ENCODE measurements at regions not wholly inside any gene's neighbourhood (a gene's known extent, or its start where the extent isn't known, plus 50 kb on each side); places are given as distances from the start of the nearest gene placed in this dataset.

DNA sequence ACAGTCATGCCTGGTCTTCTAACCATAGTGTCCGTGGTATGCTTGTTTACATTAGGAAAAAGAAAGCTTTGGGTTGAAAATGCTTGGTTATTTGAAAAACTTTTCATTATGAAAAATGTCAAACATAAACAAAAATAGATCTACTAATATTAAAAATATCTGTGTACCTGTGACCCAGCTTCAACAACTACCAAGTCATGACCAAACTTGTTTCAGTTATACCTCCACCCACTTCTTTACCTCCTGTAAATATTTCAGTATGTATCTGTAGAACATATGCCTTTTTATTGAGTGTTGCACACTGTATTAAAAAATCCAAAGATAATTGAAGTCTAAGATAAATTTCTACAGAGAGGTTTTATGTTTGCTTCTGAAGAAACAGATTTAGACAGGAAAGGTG, 153.7 kb upstream of the GYPA start:
- TF ChIP-seq EZH2 (IDR thresholded peaks at IDR 0.05) (no peak), POLR2AphosphoS5 (IDR thresholded peaks at IDR 0.05; ENCODE audit: borderline replicate concordance, low read depth, low read length) (no peak), FOXP2 (optimal IDR thresholded peaks at IDR 0.05; ENCODE audit: control extremely low read depth, extremely low read length, insufficient read depth) (no peak)
